ENCODE measurements at regions not wholly inside any gene's neighbourhood (a gene's known extent, or its start where the extent isn't known, plus 50 kb on each side); places are given as distances from the start of the nearest gene placed in this dataset.

DNA sequence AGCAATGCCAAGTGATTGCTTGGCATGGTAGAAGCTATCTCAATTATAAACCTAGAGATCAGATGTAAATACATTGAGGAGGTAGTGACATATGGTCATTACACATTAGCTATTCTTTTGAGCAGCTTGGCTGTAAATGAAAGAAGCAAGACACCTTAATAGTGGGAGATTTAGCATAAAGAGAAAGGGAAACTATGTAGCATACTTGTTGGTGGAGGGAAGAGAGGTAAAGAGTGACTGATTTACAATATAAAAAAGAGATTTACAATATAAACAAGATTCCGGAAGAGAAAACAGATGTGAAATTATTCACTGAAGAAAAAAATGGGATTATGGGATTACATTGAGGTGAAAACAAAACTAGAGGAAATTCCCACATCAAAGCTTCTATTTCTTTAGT is 2009.6 kb downstream of the OLFM4 start:
- TF ChIP-seq, protein P1, sequence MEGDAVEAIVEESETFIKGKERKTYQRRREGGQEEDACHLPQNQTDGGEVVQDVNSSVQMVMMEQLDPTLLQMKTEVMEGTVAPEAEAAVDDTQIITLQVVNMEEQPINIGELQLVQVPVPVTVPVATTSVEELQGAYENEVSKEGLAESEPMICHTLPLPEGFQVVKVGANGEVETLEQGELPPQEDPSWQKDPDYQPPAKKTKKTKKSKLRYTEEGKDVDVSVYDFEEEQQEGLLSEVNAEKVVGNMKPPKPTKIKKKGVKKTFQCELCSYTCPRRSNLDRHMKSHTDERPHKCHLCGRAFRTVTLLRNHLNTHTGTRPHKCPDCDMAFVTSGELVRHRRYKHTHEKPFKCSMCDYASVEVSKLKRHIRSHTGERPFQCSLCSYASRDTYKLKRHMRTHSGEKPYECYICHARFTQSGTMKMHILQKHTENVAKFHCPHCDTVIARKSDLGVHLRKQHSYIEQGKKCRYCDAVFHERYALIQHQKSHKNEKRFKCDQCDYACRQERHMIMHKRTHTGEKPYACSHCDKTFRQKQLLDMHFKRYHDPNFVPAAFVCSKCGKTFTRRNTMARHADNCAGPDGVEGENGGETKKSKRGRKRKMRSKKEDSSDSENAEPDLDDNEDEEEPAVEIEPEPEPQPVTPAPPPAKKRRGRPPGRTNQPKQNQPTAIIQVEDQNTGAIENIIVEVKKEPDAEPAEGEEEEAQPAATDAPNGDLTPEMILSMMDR (IDR thresholded peaks at IDR 0.05): no peak
- TF ChIP-seq POLR2AphosphoS5 (IDR thresholded peaks at IDR 0.05): no peak
- no peak for TF ChIP-seq POLR2A (IDR thresholded peaks at IDR 0.05)
- TF ChIP-seq EP300 (IDR thresholded peaks at IDR 0.05): no peak

Data from stomach (tissue), 4 donors.